ENCODE measurements at regions not wholly inside any gene's neighbourhood (a gene's known extent, or its start where the extent isn't known, plus 50 kb on each side); places are given as distances from the start of the nearest gene placed in this dataset.

DNA sequence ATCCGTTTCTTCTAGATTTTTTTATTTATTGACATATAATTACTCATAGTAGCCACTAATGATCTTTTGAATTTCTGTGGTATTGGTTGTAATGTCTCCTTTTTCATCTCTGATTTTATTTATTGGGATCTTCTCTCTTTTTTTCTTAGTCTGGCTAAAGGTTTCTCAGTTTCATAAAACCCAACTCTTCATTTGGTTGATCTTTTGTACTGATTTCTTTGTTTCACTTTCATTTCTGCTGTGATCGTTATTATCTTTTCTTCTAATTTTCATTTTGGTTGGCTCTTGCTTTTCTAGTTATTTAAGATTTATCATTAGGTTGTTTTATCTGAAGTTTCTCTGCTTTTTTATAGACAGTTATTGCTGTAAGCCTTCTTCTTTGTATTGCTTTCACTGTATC, 463.6 kb upstream of the CRIM1 start:
- TF ChIP-seq, protein P1, sequence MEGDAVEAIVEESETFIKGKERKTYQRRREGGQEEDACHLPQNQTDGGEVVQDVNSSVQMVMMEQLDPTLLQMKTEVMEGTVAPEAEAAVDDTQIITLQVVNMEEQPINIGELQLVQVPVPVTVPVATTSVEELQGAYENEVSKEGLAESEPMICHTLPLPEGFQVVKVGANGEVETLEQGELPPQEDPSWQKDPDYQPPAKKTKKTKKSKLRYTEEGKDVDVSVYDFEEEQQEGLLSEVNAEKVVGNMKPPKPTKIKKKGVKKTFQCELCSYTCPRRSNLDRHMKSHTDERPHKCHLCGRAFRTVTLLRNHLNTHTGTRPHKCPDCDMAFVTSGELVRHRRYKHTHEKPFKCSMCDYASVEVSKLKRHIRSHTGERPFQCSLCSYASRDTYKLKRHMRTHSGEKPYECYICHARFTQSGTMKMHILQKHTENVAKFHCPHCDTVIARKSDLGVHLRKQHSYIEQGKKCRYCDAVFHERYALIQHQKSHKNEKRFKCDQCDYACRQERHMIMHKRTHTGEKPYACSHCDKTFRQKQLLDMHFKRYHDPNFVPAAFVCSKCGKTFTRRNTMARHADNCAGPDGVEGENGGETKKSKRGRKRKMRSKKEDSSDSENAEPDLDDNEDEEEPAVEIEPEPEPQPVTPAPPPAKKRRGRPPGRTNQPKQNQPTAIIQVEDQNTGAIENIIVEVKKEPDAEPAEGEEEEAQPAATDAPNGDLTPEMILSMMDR (conservative IDR thresholded peaks at IDR 0.05; ENCODE audit: low read depth, low read length) = no peak
- no peak for TF ChIP-seq EZH2 (IDR thresholded peaks at IDR 0.05; ENCODE audit: low read length, unreplicated experiment)
